HG02852 (cell line): ENCODE measurements at regions not wholly inside any gene's neighbourhood (a gene's known extent, or its start where the extent isn't known, plus 50 kb on each side); places are given as distances from the start of the nearest gene placed in this dataset.

ENCODE experiments used
- ATAC-seq: cut with Tn5 transposase; IDR thresholded peaks from one replicate; pipeline ENCODE4 v1.9.1; 2021; ENCODE audit warnings: mild to moderate bottlenecking, moderate library complexity; ENCODE audit not compliant: unreplicated experiment

DNA sequence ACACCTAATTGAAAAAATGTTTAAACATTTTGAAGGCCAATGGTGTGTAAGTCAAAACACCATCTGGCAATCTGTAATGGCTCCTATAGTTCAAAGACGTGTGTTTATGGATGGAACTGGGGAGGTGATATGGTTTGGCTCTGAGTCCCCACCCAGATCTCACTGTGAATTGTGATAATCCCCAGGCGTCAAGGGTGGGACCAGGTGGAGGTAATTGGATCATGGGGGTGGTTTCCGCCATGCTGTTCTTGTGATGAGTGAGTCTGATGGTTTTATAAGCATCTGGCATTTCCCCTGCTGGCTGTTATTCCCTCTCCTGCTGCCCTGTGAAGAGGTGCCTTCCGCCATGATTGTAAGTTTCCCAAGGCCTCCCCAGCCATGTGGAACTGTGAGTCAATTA lies 52.2 kb downstream of the ADRA2C start:
- no peak for ATAC-seq

- no peak for ATAC-seq
Measured at GRCh38 chr4:3819210-3819919, 53.2 kb downstream of the ADRA2C start.

DNA sequence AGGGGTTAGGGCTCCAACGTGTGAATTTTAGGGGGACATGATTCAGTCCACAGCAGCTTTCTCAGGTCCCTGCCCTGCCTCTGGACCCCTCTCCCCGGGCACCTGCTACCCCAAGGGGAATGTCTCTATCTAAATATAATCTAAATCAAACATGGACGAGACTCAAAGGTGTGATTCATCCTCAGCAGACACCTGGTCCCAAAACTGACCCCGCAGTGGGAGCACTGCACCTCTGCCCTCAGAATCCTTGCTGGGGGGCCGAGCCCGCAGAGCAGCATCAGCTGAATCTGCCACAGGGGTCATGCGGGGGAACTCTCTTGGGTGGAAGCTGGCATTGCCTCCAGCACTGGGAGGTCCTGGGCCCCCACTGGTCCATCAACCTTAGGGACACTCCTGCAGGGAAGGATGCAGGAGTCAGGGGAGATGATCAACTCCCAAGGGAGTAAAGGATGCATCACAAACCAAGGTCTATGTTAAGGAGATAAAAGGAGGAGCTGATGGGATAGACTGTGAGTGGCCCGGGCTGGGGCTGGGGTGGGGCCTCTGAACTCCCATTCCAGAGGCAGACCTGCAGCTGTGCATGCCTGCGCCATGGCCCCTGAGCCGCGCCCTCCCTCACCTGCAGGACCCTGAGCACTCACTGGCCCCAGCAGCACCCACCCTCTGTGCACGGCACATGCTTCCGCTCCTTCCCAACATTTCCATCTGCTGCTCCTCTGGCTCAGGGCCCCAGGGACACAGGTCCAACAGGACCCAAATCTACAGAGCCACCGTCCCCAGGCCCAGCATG lies 54.0 kb downstream of the ADRA2C start:
- ATAC-seq, result no peak

- no peak for ATAC-seq
Measured at GRCh38 chr4:3820806-3821579, 54.8 kb downstream of the ADRA2C start.

GRCh38 chr4:3821580-3822229 lies 55.5 kb downstream of the ADRA2C start:
- ATAC-seq, result no peak

DNA sequence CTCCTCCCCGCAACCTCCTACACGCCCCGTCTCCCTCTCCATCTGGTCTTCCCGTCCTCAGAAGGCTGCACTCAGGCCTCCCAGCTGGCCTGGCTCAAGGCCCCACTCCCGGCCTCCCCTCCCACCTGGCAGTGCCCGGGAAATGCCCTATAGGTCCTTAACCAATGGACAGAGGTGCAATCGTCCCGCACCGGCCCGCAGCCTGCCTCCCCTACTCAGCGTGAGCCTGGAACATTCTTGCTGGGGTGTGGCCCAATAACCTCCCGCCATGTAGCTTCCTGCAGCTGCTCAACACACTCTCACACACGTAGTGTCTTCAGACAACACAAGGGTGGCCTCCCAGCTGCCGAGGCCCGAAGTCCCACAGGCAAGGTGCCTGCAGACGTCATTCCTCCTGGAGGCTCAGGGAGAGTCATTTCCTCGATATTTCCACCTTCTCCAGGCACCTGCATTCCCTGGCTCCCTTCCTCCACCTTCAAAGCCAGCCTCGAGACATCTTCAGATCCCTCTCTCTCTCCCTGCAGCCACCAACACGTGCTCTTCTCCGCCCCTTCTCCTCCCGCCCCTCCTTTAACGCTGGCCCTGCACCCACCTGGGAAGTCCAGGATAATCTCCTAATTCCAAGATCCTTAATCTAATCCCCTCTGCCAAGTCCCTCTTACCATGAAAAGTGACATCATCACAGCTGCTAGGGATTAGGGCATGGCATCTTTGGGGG lies 56.2 kb downstream of the ADRA2C start:
- ATAC-seq, result no peak

- no peak for ATAC-seq
Measured at GRCh38 chr4:3823496-3824341, 57.5 kb downstream of the ADRA2C start.

DNA sequence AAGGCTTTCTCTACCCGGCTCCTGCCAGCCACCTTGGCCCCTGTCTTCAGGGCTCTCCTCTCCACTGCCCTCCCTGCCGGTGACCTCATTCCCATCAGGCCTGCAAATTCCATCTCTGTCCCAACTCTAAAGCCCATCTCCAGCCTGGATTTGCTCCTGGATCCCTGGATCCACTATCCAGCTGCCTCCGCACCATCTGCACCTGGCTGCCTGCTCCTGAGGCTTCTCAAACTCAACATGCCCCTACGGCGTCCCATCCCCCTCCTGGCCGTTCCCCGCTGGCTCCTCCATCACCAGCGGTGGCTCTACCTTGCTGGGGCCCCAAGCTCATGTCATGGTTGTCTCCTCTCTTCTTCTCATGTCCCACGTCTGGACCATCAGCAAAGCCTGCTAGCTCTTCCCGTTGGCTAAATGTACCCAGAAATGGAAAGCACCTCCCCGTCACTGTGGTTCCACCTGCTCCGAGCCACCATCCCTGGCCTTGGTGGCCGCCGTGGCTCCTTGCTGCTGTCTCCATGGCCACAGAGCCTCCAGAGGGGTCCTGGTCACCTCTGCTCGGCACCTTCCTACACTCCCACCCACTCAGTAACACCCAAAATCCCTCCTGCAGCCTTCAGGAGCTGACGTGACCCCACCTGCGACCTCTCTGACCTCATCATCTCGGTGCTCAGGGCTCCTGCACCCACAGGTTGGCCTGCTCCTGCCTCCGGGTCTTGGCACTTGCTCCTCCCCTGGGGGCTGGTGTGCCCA lies 58.5 kb downstream of the ADRA2C start:
- ATAC-seq, result no peak

DNA sequence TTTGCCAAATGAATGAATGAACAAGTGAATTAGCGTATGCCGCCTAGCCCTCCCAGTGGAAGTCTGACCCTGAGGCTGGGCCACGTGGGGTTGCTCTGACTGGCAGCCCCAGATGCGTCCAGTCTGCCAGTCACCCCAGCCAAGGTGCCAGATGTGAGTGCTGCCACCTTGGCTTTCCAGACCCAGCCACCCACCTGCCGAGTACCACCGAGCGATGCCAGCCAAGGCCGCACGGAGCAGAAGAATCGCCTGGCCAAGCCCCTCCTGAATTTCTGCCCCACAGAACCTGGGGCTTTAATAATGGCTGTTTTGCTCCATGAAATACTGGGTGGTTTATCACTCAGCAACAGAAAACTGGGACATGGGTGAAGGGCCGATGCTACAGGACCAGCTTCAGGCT lies 59.3 kb downstream of the ADRA2C start:
- no peak for ATAC-seq

GRCh38 chr4:3826247-3827172 lies 60.3 kb downstream of the ADRA2C start:
- ATAC-seq, result no peak

GRCh38 chr4:3827616-3828492 lies 61.7 kb downstream of the ADRA2C start:
- ATAC-seq, result no peak

DNA sequence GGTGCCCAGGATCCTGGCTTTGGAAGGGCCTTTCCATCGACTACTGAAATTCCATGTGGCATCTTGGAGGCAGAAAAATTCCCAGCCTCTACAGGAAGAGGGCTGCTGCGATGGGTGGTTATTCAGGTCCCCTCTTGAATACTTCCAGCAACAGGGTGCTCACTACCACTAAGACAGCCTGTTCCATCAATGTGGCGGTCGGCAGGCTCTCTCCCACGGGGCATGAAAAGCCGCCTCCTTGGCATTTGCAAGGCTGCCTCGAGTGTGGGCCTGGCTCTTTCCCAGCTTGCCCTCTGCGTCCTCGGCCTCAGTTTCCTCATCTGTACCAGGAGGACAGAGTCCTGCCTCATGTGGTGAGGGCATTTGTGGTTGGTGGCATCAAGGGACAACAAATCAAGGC lies 62.4 kb downstream of the ADRA2C start:
- no peak for ATAC-seq

- ATAC-seq, result no peak
Measured at GRCh38 chr4:3829211-3829955, 63.2 kb downstream of the ADRA2C start.

GRCh38 chr4:3829956-3830773 lies 64.0 kb downstream of the ADRA2C start:
- no peak for ATAC-seq

DNA sequence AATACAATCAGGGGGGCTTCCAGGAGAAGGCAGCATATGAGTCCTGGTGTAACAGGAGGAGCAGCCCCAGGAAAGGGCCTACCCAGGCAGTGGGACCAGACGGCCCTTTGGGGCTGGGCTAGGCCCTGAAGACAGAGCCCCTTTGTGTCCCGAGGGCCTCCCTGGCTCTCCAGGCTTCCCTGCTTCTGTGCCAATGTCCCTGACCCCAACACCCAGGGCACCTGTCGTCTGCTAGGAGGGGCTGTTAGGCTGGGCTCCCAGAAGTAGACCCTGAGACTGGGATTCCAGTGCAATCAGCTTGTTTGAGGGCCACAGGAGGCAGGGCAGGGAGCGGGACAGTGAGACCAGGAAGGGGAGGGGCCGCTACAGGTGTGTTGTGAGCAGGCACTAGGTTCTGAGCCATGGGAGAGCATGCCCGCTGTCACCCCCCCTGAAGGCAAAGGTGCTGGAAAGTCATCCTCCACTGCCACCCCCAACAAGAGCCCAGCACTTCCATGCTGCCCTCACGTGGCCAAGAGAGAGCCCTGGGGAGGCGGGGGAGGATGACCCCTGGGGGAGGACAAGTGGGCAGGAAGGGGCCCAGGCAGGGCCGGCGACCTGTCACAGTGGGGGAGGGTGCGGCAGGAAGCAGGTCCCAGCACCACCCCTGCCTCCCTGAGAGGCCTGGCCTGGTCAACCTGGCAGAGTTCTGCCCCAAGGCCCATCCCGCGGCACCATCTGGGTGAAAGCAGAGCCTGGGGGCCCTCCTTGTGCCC lies 64.8 kb downstream of the ADRA2C start:
- ATAC-seq, result no peak
